Psoas muscle (tissue), 7 donors: ENCODE measurements at regions not wholly inside any gene's neighbourhood (a gene's known extent, or its start where the extent isn't known, plus 50 kb on each side); places are given as distances from the start of the nearest gene placed in this dataset.

Source experiments
- ATAC-seq, 4 donors: fragments of 200-7000 bp; cut with Tn5 transposase; one replicate each; pipeline ENCODE4 v1.9.1; 2020; ENCODE audit warnings: moderate library complexity in 3 of 4, mild to moderate bottlenecking in 2 of 4
- DNase-seq, 2 donors: peaks; one replicate each; pipeline ENCODE4 v3.0.0-alpha.2; 2020
- H3K27ac ChIP-seq: fragments of 200-600 bp; one replicate; pipeline ENCODE4 v1.8.0; 2022
- H3K27me3 ChIP-seq, 3 donors: fragments of 200-600 bp in 1 of 3; one replicate each; pipeline versions ENCODE4 v1.6.1 to v1.8.0; 2013 to 2022; ENCODE audit warnings: low read length in 2 of 3, mild to moderate bottlenecking in 2 of 3, moderate library complexity in 1 of 3; ENCODE audit not compliant: insufficient read depth in 3 of 3
- H3K36me3 ChIP-seq, 2 donors: fragments of 200-600 bp in 1 of 2; one replicate each; pipeline versions ENCODE4 v1.6.1 to v1.8.0; 2013 to 2022; ENCODE audit warnings: low read depth in 1 of 2, mild to moderate bottlenecking in 1 of 2, moderate library complexity in 1 of 2; ENCODE audit not compliant: insufficient read depth in 1 of 2
- H3K4me1 ChIP-seq: fragments of 200-600 bp; one replicate; pipeline ENCODE4 v1.8.0; 2022
- H3K4me3 ChIP-seq: fragments of 200-600 bp; one replicate; pipeline ENCODE4 v1.8.0; 2022; ENCODE audit warnings: mild to moderate bottlenecking
- H3K9me3 ChIP-seq: fragments of 200-600 bp; one replicate; pipeline ENCODE4 v1.8.0; 2022
- CTCF ChIP-seq: fragments of 200-600 bp; IDR thresholded peaks from one replicate; pipeline ENCODE4 v1.8.0; 2022; ENCODE audit warnings: antibody characterized with exemption
- WGBS, 3 donors: extraction: QIAGEN DNeasy Blood & Tissue Kit; methylation state at CpG; one replicate each; pipeline versions ENCODE4 v1.1.6 to v1.1.7; 2013; 5-methylcytosine and 5-hydroxymethylcytosine counted together
- intact Hi-C, 2 donors: fragments of 100-400 bp; cut with DNase I; formaldehyde crosslinking; loops; one replicate each; pipeline versions ENCODE4 v1.11.0 to v1.14.2; 2022
- donor health status: healthy with polysubstance abuse.
- donor health status: DM: no; HTN: no; CAD: no; lungs with moderate emphysema.
- donor health status: Bipolar disorder and iron deficiency.
- donor health status: healthy.
- donor health status: DM: yes; HTN: yes; CAD: no.
- donor health status: DM: no; HTN: no; CAD: no.
- donor health status: DM: yes; HTN: yes; CAD: no.

GRCh38 chr2:7880566-7880965 is 801.3 kb upstream of the ID2 start:
- DNase-seq (no peak), ATAC-seq (no peak)
- Histone ChIP-seq H3K27me3 (no peaks in the 10 kb centered on the region), H3K27ac (no peak overlapping the region), H3K4me1 (no peaks in the 10 kb centered on the region), H3K36me3 (no peaks in the 10 kb centered on the region), H3K4me3 (no peak overlapping the region), H3K9me3 (no peaks in the 10 kb centered on the region)
- WGBS, 3 donors: 58 to 64% (median 63%) methylated on average over 2 of the region's 2 CpGs
- TF ChIP-seq CTCF: no peak
- intact Hi-C loops: no loop called here

GRCh38 chr2:7881063-7881462 is 800.8 kb upstream of the ID2 start:
- ATAC-seq: no peak

DNA sequence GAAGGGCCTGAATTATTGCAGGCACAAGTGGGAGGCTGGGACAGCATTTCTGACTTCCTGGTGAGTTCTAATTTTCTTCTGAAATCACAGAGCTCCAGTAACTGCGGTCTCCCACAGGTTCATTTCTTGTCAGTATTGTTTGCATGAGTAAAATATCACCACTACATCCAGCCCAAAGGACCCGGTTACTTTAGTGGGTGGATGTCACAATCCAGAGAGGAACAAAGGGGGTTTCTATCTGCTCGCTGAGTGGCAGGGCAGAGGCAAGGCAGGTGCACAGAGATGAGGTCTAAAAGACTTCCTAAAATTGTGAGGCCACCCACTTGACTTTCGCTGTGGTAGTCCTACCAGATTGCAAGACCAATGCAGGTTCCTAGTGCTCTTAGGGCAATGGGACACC is 800.4 kb upstream of the ID2 start:
- Histone ChIP-seq H3K9me3 (no peaks in the 10 kb centered on the region), H3K27ac (no peak overlapping the region), H3K4me3 (no peak overlapping the region), H3K4me1 (no peaks in the 10 kb centered on the region), H3K36me3 (no peaks in the 10 kb centered on the region), H3K27me3 (no peaks in the 10 kb centered on the region)
- no peak for TF ChIP-seq CTCF
- intact Hi-C loops: no loop called here
- DNase-seq: no peak
- no peak for ATAC-seq
- 71 to 76% (median 72%) methylated on average over 4 of the region's 4 CpGs for WGBS, 3 donors

More at GRCh38 chr2:7881063-7881462, 800.8 kb upstream of the ID2 start:
- Histone ChIP-seq H3K36me3 (no peaks in the 10 kb centered on the region), H3K4me1 (no peaks in the 10 kb centered on the region), H3K27ac (no peak overlapping the region), H3K4me3 (no peak overlapping the region), H3K9me3 (no peaks in the 10 kb centered on the region), H3K27me3 (no peaks in the 10 kb centered on the region)
- WGBS, 3 donors: 65 to 72% (median 70%) methylated on average over 5 of the region's 5 CpGs
- DNase-seq: no peak
- intact Hi-C loops: no loop called here
- no peak for TF ChIP-seq CTCF

GRCh38 chr2:7882296-7882695 is 799.6 kb upstream of the ID2 start:
- Histone ChIP-seq H3K4me3 (no peak overlapping the region), H3K27me3 (no peaks in the 10 kb centered on the region), H3K9me3 (no peaks in the 10 kb centered on the region), H3K36me3 (no peaks in the 10 kb centered on the region), H3K4me1 (no peaks in the 10 kb centered on the region), H3K27ac (no peak overlapping the region)
- intact Hi-C loops: no loop called here
- DNase-seq (no peak), ATAC-seq (no peak)
- TF ChIP-seq CTCF: no peak

DNA sequence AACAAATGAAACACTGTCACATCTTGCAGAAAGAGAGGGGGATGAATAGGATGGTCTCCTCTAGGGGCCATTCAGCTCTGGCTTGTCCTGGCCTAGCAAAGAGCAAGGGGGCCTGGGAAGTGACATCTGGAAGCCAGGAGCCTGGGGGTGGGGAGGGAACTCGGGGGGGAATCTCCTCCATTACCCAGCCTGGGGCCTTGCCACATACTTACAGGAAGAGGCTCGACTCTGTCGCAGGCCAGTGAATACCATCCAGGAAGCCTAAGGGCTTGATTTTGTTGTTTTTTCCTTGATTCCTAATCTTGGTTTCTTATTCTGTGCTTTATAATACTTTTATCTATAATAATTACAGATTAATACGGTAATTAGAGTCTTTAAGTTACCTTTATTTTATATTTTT is 797.5 kb upstream of the ID2 start:
- H3K4me1 ChIP-seq: no peaks in the 10 kb centered on the region
- TF ChIP-seq CTCF: no peak
- intact Hi-C loops: no loop called here
- ATAC-seq (no peak), DNase-seq (no peak)
- H3K27me3 ChIP-seq: no peaks in the 10 kb centered on the region
- H3K9me3 ChIP-seq: no peaks in the 10 kb centered on the region
- H3K4me3 ChIP-seq: no peak overlapping the region
- 72 to 82% (median 75%) methylated on average over 4 of the region's 4 CpGs for WGBS, 3 donors
- no peaks in the 10 kb centered on the region for H3K36me3 ChIP-seq
- H3K27ac ChIP-seq: no peak overlapping the region
